ENCODE measurements at regions not wholly inside any gene's neighbourhood (a gene's known extent, or its start where the extent isn't known, plus 50 kb on each side); places are given as distances from the start of the nearest gene placed in this dataset.
"Not testable (repeated sequence)": the region's sequence is repeated elsewhere in the genome, so short reads cannot be mapped to it uniquely, and the experiment has no call there.

DNA sequence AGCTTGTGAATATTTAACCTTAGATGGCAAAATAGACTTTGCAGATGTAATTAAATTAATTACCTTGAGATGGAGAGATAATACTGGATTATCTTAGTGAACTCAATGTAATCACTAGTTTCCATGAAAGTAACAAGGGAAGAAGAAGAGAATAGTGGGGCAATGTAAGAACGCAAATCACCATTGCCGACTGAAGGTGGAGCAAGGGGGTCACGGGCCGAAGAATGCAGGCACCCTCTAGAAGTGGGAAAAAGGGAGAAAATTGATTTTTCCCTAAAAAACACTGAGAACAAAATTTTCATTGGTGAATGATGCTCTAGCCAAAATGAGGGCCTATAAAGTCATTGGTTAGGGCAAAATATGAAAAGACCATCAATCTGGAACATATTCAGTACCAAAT lies 375.6 kb upstream of the EPHA5 start:
- no peak for DNase-seq (ENCODE audit: low read depth in 2 of 2)

- no peak for DNase-seq (ENCODE audit: low read depth in 2 of 2)
These were observed 365.4 kb upstream of the EPHA5 start for GRCh38 chr4:66035701-66036100.

DNA sequence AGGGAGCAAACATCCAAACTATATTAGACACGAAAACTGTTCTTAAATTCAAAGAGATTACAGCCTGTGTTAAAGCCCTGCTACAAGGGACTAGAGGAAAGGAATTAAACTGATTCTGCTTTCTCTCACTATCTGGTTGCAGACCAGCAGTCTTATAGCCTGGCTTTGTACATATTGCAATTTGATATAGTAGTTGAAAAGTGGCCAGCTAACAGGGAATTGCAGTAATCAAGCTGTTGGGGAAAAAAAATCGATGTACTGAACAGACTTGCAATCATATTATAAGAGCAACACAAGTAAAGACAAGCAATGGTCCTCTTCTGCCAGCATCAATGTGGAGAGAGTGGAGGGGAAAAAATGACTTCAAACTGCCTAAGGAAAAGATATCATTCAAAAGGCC lies 364.4 kb upstream of the EPHA5 start:
- no peak for DNase-seq (ENCODE audit: low read depth in 2 of 2)

GRCh38 chr4:66034262-66034661 lies 364.0 kb upstream of the EPHA5 start:
- DNase-seq (ENCODE audit: low read depth in 2 of 2) = no peak

- no peak for DNase-seq (ENCODE audit: low read depth in 2 of 2)
These were observed 362.3 kb upstream of the EPHA5 start for GRCh38 chr4:66032571-66032970.

DNA sequence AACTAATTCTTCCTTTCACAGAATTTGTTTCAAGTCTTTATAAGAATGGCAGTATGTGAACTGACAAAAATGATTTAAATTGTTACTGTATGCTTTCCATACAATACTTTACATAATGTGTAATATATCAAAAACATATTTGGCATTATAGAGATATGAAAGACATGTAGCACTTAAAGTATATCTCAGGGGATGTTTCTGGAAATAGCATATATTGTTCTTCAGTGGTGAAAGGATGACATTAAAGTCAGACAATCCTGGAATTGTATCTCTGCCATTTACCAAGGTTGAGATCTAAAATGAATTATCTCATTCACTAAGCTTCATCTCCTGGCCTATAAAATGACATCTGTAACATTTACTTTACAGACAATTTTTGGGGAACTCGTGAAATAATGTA lies 358.4 kb upstream of the EPHA5 start:
- DNase-seq (ENCODE audit: low read depth in 2 of 2) = no peak

GRCh38 chr4:66023061-66023460 lies 352.8 kb upstream of the EPHA5 start:
- DNase-seq (ENCODE audit: low read depth in 2 of 2) = no peak

GRCh38 chr4:66017671-66018070 lies 347.4 kb upstream of the EPHA5 start:
- no peak for DNase-seq (ENCODE audit: low read depth in 2 of 2)

DNA sequence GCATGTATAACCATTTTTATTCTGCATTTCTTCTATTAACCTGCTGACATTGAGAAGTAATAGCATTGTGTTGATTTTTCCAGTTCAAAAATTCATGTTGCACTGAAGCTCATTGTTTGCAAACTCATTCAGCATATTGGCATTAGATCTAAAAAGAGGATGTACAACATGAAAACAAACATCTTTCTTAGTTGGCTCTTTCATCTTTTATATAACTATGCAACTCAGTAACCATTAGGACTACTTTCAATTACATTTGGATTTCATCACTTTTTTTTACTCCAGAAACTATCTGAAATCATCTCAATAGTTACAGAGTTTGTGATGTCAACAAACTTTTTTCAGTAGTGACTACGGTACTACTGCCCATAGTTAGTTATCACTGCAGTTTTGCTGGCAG lies 346.0 kb upstream of the EPHA5 start:
- DNase-seq (ENCODE audit: low read depth in 2 of 2) = no peak

GRCh38 chr4:66014146-66014765 lies 344.0 kb upstream of the EPHA5 start:
- no peak for DNase-seq (ENCODE audit: low read depth in 2 of 2)

DNA sequence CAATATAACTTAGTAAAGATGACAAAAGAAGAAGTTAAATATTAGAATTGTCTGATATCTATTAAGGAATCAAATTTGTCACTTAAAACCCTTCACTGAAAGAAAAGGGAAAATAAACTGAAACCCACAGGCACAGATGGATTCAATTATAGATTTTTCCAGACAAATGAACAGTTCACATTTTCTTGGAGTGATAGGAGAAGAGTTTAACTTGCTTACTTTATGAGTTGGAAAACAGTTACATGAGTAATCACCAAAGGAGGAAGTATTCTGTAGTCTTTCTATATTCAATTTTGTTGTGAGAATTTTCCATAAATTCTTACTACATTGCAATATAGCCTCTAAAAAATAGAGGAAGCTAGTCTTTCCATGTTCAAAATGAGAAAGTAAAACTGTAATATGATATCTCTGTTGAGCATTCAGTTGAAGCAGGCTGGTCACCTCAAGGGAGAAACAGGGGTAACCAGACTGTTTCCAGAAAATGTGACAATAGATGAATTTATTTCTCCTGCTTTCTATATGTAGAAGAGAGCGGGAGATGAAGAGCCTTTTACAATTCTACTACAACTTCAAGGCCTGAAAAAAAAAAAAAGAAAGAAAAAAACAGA lies 330.3 kb upstream of the EPHA5 start:
- no peak for DNase-seq (ENCODE audit: low read depth in 2 of 2)

DNA sequence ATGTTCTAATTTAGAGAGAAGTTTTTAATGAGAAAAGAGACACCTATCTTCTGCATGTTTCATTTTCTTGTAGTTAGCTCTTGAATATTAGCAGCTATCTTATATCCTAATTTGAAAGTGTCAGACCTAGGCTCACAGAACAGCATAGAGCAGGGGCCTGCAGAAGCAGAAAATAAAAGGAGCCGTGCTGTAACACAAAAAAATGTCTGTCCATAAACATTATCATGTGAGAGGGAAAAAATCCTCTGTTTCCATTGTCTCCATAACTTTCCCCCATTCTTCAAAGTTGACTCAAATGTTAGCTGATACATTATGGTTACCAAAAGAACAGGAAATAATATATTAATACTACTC lies 329.2 kb upstream of the EPHA5 start:
- DNase-seq (ENCODE audit: low read depth in 2 of 2) = no peak

DNA sequence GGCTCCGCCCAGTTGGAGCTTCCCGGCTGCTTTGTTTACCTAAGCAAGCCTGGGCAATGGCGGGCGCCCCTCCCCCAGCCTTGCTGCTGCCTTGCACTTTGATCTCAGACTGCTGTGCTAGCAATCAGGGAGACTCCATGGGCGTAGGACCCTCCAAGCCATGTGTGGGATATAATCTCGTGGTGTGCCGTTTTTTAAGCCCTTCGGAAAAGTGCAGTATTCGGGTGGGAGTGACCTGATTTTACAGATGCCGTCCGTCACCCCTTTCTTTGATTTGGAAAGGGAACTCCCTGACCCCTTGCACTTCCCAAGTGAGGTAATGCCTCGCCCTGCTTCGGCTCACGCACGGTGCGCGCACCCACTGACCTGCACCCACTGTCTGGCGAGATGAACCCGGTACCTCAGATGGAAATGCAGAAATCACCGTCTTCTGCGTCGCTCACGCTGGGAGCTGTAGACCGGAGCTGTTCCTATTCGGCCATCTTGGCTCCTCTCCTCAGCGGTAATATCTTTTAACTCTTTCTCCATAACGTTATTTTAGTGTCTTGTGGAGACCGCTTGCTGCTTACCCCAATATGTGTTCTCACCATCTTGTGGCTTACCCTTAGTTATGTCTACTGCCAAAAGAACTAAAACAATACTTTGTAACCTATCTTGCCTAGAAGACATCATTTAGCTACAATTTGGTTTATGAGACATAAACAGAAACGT lies 328.7 kb upstream of the EPHA5 start:
- not testable (repeated sequence) for DNase-seq (ENCODE audit: low read depth in 2 of 2)

GRCh38 chr4:65983061-65983460 lies 312.8 kb upstream of the EPHA5 start:
- DNase-seq (ENCODE audit: low read depth in 2 of 2) = no peak

- DNase-seq (ENCODE audit: low read depth in 2 of 2) = no peak
These were observed 306.0 kb upstream of the EPHA5 start for GRCh38 chr4:65976287-65976686.

DNA sequence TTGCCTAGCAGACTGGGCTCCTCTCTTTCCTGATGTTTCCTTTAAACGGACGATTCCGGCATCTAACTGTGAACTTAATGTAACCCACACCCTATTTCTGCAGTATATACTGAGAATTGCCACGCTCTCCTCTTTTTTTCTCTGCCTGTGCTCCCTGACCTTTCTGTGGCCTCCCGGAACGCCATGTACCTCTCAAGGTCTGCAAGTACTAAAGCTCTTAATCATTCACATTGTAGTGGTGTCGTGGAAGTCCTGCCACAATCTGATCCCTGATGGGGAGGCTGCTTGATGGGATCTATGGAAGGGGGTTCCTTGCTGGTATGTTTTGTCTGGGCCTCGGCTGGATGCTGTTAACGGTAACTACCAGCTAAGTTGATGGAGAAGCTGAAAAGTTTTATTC lies 302.9 kb upstream of the EPHA5 start:
- DNase-seq (ENCODE audit: low read depth in 2 of 2) = no peak

GRCh38 chr4:65971686-65972085 lies 301.4 kb upstream of the EPHA5 start:
- DNase-seq (ENCODE audit: low read depth in 2 of 2) = no peak

- no peak for DNase-seq (ENCODE audit: low read depth in 2 of 2)
These were observed 298.7 kb upstream of the EPHA5 start for GRCh38 chr4:65968831-65969558.

DNA sequence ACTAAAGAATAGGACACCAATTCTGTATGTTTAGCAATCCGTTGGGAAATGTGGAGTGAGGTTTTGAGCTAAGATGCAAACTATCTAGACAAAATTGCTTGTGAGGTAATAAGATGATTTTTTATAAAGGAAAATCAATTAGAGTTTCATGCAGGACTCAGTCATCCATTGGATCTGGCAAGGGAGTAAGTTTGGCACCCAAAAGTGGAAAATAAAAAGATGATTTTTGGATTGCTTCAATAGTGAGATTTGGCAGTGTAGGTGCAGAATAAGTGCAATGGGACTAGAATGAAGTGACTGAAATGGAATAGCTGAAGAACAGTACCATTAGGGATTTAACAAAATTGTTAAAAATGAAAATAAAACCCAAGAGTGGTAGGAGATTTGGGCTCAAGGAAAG lies 290.5 kb upstream of the EPHA5 start:
- no peak for DNase-seq (ENCODE audit: low read depth in 2 of 2)

GRCh38 chr4:65954416-65954815 lies 284.1 kb upstream of the EPHA5 start:
- no peak for DNase-seq (ENCODE audit: low read depth in 2 of 2)

DNA sequence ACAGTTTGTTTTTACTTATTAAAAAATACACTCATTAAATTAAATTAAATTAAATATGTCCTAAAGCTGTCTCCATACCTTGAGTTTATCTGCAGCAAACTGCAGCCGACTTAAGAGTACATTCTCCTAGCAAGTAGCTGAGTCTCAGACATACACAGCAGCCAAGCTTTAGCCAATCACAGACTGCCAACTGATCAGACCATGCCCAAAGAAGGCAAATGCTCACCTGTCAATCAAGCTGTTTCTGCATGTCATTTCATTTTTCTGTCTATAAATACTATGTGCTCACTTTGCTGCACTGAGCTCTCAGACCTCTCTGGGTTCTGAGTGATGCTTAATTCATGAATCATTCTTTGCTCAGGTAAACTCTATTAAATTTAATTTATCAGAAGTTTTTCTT lies 280.9 kb upstream of the EPHA5 start:
- DNase-seq (ENCODE audit: low read depth in 2 of 2) = no peak

- no peak for DNase-seq (ENCODE audit: low read depth in 2 of 2)
These were observed 272.8 kb upstream of the EPHA5 start for GRCh38 chr4:65943076-65943475.

DNA sequence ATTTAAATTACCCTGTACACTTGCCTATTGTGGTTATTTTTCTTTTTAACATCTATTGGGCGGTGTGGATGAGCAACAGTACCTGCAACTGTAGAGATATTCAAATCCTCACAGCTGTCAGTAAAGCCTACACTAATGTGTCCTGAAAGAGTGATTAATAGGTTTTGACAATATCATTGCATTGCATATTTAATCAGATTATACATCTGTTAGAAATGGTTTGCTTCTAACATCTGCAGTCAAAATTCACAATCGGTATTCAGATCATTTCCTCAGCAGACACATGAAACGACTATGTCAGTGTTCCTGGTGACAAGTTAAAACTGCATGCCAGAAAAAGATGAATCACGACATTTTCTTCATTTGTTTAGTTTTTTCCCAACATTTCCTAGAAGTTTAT lies 254.6 kb upstream of the EPHA5 start:
- no peak for DNase-seq (ENCODE audit: low read depth in 2 of 2)

Measured in stimulated activated CD8-positive, alpha-beta memory T cell treated with anti-CD3 and anti-CD28 coated beads, Interleukin-2, amount 100 ng/mL, for 1 hour (primary cell).